SK-N-SH treated with all-trans-retinoic acid at 6 μM for 48 hours (cell line): ENCODE measurements at regions not wholly inside any gene's neighbourhood (a gene's known extent, or its start where the extent isn't known, plus 50 kb on each side); places are given as distances from the start of the nearest gene placed in this dataset.

ENCODE experiments used
- ATAC-seq: fragments of 200-7000 bp; cut with Tn5 transposase; 3 replicates; pipeline ENCODE4 v1.9.1; 2020; ENCODE audit warnings: mild to moderate bottlenecking, moderate library complexity
- BACH2 ChIP-seq: fragments of 250-450 bp; sonication (Bioruptor Pico); IDR thresholded peaks from 2 replicates; pipeline ENCODE4 v1.9.0; 2021; ENCODE audit warnings: mild to moderate bottlenecking, borderline replicate concordance
- CSDC2 ChIP-seq: fragments of 250-450 bp; sonication (Bioruptor Pico); IDR thresholded peaks from 2 replicates; pipeline ENCODE4 v1.5.0; 2020; ENCODE audit warnings: mild to moderate bottlenecking, moderate library complexity
- ESRRG ChIP-seq: fragments of 250-450 bp; sonication (Bioruptor Pico); IDR thresholded peaks from 2 replicates; pipeline ENCODE4 v1.6.1; 2021; ENCODE audit warnings: mild to moderate bottlenecking
- ISL1 ChIP-seq: fragments of 250-450 bp; sonication (Bioruptor Pico); IDR thresholded peaks from 2 replicates; pipeline ENCODE4 v2.1.2; 2022; ENCODE audit warnings: mild to moderate bottlenecking, moderate library complexity
- OSR1 ChIP-seq: fragments of 250-450 bp; sonication (Bioruptor Pico); IDR thresholded peaks from 2 replicates; pipeline ENCODE4 v1.8.0; 2022; ENCODE audit warnings: moderate library complexity, mild to moderate bottlenecking, inconsistent platforms
- PPARA ChIP-seq: fragments of 250-450 bp; sonication (Bioruptor Pico); IDR thresholded peaks from 2 replicates; pipeline ENCODE4 v1.5.0; 2020; ENCODE audit warnings: mild to moderate bottlenecking, borderline replicate concordance
- RARB ChIP-seq: fragments of 250-450 bp; sonication (Bioruptor Pico); IDR thresholded peaks from 2 replicates; pipeline ENCODE4 v1.8.0; 2021; ENCODE audit warnings: mild to moderate bottlenecking, moderate library complexity
- SNAI2 ChIP-seq: fragments of 250-450 bp; sonication (Bioruptor Pico); IDR thresholded peaks from 2 replicates; pipeline ENCODE4 v1.5.0; 2020; ENCODE audit warnings: mild to moderate bottlenecking, moderate library complexity
- TOX ChIP-seq: fragments of 250-450 bp; sonication (Bioruptor Pico); IDR thresholded peaks from 2 replicates; pipeline ENCODE4 v1.8.0; 2021; ENCODE audit warnings: mild to moderate bottlenecking, moderate library complexity, borderline replicate concordance
- ZC3H10 ChIP-seq: fragments of 250-450 bp; sonication (Bioruptor Pico); IDR thresholded peaks from 2 replicates; pipeline ENCODE4 v1.5.1; 2021; ENCODE audit warnings: mild to moderate bottlenecking, moderate library complexity
- ZFP3 ChIP-seq: fragments of 250-450 bp; sonication (Bioruptor Pico); IDR thresholded peaks from 2 replicates; pipeline ENCODE4 v1.5.0; 2020; ENCODE audit warnings: mild to moderate bottlenecking, moderate library complexity
- TF ChIP-seq, protein P1 (sequence below): fragments of 250-450 bp; sonication (Bioruptor Pico); IDR thresholded peaks from 2 replicates; pipeline ENCODE4 v1.5.1; 2021; ENCODE audit warnings: mild to moderate bottlenecking, moderate library complexity
- TF ChIP-seq, protein P2 (sequence below): fragments of 250-450 bp; sonication (Bioruptor Pico); IDR thresholded peaks from 2 replicates; pipeline ENCODE4 v1.5.0; 2020; ENCODE audit warnings: mild to moderate bottlenecking, moderate library complexity
- TF ChIP-seq, protein P3 (sequence below): fragments of 250-450 bp; sonication (Bioruptor Pico); IDR thresholded peaks from 2 replicates; pipeline ENCODE4 v1.8.0; 2021; ENCODE audit warnings: low read depth, mild to moderate bottlenecking, moderate library complexity, borderline replicate concordance
- TF ChIP-seq, protein P4 (sequence below): fragments of 250-450 bp; sonication (Bioruptor Pico); IDR thresholded peaks from 2 replicates; pipeline ENCODE4 v1.5.1; 2020; ENCODE audit warnings: low read depth, mild to moderate bottlenecking, moderate library complexity
- TF ChIP-seq, protein P5 (sequence below): fragments of 250-450 bp; sonication (Bioruptor Pico); IDR thresholded peaks from 2 replicates; pipeline ENCODE4 v1.8.0; 2020; ENCODE audit warnings: mild to moderate bottlenecking, moderate library complexity, borderline replicate concordance

DNA sequence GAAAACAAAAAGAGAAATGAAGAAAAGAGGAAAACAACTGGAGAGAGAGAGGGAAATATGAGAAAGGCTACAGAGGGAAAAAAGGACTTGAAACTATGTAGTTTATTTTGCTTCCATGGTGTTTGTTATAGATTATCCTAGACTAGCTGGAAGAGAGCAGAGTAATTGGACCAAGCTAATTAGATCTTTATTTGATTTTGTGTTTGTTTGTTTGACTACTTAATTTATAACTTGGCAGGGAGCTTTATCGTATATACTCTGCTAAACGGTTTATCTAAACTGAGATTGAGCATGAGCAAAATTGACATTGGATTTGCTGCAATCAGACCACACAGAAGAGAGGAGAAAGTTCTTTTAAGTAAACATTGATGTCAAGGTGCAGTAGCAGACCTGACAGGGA, 443.8 kb upstream of the USP24 start:
- TF ChIP-seq SNAI2 (CRISPR knock-in tag) = no peak
- TF ChIP-seq, protein P1, sequence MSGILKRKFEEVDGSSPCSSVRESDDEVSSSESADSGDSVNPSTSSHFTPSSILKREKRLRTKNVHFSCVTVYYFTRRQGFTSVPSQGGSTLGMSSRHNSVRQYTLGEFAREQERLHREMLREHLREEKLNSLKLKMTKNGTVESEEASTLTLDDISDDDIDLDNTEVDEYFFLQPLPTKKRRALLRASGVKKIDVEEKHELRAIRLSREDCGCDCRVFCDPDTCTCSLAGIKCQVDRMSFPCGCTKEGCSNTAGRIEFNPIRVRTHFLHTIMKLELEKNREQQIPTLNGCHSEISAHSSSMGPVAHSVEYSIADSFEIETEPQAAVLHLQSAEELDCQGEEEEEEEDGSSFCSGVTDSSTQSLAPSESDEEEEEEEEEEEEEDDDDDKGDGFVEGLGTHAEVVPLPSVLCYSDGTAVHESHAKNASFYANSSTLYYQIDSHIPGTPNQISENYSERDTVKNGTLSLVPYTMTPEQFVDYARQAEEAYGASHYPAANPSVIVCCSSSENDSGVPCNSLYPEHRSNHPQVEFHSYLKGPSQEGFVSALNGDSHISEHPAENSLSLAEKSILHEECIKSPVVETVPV (CRISPR knock-in tag) = no peak
- TF ChIP-seq TOX (CRISPR knock-in tag) = no peak
- TF ChIP-seq, protein P2, sequence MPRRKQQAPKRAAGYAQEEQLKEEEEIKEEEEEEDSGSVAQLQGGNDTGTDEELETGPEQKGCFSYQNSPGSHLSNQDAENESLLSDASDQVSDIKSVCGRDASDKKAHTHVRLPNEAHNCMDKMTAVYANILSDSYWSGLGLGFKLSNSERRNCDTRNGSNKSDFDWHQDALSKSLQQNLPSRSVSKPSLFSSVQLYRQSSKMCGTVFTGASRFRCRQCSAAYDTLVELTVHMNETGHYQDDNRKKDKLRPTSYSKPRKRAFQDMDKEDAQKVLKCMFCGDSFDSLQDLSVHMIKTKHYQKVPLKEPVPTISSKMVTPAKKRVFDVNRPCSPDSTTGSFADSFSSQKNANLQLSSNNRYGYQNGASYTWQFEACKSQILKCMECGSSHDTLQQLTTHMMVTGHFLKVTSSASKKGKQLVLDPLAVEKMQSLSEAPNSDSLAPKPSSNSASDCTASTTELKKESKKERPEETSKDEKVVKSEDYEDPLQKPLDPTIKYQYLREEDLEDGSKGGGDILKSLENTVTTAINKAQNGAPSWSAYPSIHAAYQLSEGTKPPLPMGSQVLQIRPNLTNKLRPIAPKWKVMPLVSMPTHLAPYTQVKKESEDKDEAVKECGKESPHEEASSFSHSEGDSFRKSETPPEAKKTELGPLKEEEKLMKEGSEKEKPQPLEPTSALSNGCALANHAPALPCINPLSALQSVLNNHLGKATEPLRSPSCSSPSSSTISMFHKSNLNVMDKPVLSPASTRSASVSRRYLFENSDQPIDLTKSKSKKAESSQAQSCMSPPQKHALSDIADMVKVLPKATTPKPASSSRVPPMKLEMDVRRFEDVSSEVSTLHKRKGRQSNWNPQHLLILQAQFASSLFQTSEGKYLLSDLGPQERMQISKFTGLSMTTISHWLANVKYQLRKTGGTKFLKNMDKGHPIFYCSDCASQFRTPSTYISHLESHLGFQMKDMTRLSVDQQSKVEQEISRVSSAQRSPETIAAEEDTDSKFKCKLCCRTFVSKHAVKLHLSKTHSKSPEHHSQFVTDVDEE = no peak
- no peak for TF ChIP-seq OSR1 (CRISPR knock-in tag)
- TF ChIP-seq ZC3H10 = no peak
- TF ChIP-seq CSDC2 (CRISPR knock-in tag) = no peak
- TF ChIP-seq ESRRG (CRISPR knock-in tag) = no peak
- no peak for TF ChIP-seq ZFP3 (CRISPR knock-in tag)
- TF ChIP-seq, protein P3, sequence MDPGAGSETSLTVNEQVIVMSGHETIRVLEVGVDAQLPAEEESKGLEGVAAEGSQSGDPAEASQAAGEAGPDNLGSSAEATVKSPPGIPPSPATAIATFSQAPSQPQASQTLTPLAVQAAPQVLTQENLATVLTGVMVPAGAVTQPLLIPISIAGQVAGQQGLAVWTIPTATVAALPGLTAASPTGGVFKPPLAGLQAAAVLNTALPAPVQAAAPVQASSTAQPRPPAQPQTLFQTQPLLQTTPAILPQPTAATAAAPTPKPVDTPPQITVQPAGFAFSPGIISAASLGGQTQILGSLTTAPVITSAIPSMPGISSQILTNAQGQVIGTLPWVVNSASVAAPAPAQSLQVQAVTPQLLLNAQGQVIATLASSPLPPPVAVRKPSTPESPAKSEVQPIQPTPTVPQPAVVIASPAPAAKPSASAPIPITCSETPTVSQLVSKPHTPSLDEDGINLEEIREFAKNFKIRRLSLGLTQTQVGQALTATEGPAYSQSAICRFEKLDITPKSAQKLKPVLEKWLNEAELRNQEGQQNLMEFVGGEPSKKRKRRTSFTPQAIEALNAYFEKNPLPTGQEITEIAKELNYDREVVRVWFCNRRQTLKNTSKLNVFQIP (CRISPR knock-in tag) = no peak
- TF ChIP-seq PPARA (CRISPR knock-in tag) = no peak
- TF ChIP-seq, protein P4, sequence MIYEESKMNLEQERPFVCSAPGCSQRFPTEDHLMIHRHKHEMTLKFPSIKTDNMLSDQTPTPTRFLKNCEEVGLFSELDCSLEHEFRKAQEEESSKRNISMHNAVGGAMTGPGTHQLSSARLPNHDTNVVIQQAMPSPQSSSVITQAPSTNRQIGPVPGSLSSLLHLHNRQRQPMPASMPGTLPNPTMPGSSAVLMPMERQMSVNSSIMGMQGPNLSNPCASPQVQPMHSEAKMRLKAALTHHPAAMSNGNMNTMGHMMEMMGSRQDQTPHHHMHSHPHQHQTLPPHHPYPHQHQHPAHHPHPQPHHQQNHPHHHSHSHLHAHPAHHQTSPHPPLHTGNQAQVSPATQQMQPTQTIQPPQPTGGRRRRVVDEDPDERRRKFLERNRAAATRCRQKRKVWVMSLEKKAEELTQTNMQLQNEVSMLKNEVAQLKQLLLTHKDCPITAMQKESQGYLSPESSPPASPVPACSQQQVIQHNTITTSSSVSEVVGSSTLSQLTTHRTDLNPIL (CRISPR knock-in tag) = no peak
- no peak for TF ChIP-seq RARB
- TF ChIP-seq, protein P5, sequence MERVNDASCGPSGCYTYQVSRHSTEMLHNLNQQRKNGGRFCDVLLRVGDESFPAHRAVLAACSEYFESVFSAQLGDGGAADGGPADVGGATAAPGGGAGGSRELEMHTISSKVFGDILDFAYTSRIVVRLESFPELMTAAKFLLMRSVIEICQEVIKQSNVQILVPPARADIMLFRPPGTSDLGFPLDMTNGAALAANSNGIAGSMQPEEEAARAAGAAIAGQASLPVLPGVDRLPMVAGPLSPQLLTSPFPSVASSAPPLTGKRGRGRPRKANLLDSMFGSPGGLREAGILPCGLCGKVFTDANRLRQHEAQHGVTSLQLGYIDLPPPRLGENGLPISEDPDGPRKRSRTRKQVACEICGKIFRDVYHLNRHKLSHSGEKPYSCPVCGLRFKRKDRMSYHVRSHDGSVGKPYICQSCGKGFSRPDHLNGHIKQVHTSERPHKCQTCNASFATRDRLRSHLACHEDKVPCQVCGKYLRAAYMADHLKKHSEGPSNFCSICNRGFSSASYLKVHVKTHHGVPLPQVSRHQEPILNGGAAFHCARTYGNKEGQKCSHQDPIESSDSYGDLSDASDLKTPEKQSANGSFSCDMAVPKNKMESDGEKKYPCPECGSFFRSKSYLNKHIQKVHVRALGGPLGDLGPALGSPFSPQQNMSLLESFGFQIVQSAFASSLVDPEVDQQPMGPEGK = no peak
- TF ChIP-seq, all 23 proteins: peak for 0
- ATAC-seq = no peak

DNA sequence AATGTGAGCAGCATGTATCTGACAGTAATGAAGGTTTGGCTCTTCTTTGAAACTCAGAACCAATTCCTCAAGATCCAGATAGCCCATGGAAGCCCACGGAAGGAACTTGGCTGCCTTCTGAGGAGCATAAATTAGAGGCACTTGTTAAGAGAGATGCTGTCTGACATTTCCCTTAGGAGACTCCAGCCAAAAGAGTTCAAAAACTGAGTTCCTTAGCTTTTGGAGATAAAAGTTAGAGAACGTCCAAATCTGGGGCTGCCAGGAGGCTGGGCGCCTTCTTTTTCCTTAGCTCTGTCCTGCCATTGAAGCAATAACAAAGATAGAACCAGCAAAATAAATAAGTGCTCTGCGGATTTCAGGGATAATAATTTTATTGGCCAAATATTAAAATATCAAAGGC, 439.6 kb upstream of the USP24 start:
- TF ChIP-seq TOX (CRISPR knock-in tag) (no peak), ZFP3 (CRISPR knock-in tag) (no peak), PPARA (CRISPR knock-in tag) (no peak), CSDC2 (CRISPR knock-in tag) (no peak), ESRRG (CRISPR knock-in tag) (no peak), OSR1 (CRISPR knock-in tag) (no peak), BACH2 (CRISPR knock-in tag) (no peak), ISL1 (CRISPR knock-in tag) (no peak), SNAI2 (CRISPR knock-in tag) (no peak)
- TF ChIP-seq, protein P1 (CRISPR knock-in tag) = no peak
- TF ChIP-seq, protein P5 = no peak
- TF ChIP-seq, protein P4 (CRISPR knock-in tag) = no peak
- ATAC-seq = no peak
